Bronchial epithelial cell (primary cell): ENCODE measurements at regions not wholly inside any gene's neighbourhood (a gene's known extent, or its start where the extent isn't known, plus 50 kb on each side); places are given as distances from the start of the nearest gene placed in this dataset.

Experiments
- DNase-seq: peaks from one replicate; pipeline ENCODE4 v3.0.0-alpha.2; 2010; ENCODE audit warnings: low read depth
- FAIRE-seq: peaks from 2 replicates; lab custom pipeline; 2011; peaks lifted over from hg19 to GRCh38; lab: Jason Lieb, UNC
- H3K27me3 ChIP-seq: 2 replicates; pipeline ENCODE4 v1.5.1; 2011; ENCODE audit warnings: low read length; ENCODE audit not compliant: control insufficient read depth, insufficient read depth
- H3K36me3 ChIP-seq: 2 replicates; pipeline ENCODE4 v1.5.1; 2011; ENCODE audit warnings: low read length; ENCODE audit not compliant: control insufficient read depth, insufficient read depth
- H3K4me3 ChIP-seq: 2 replicates; pipeline ENCODE4 v1.5.1; 2011; ENCODE audit warnings: mild to moderate bottlenecking, low read depth, low read length, control low read depth
- CTCF ChIP-seq: IDR thresholded peaks from 2 replicates; pipeline ENCODE4 v1.5.1; 2011; ENCODE audit warnings: mild to moderate bottlenecking, moderate library complexity, low read length, control low read depth, inconsistent platforms; ENCODE audit not compliant: insufficient read depth, severe bottlenecking

- Histone ChIP-seq H3K4me3 (no peak overlapping the region), H3K27me3 (no peaks in the 10 kb centered on the region), H3K36me3 (no peaks in the 10 kb centered on the region)
- FAIRE-seq (no peak), DNase-seq (no peak)
- no peak for TF ChIP-seq CTCF
These were observed 134.6 kb upstream of the MYCN start for GRCh38 chr2:15805772-15806171.

- Histone ChIP-seq H3K27me3 (no peaks in the 10 kb centered on the region), H3K36me3 (no peaks in the 10 kb centered on the region), H3K4me3 (no peak overlapping the region)
- no peak for FAIRE-seq
- no peak for TF ChIP-seq CTCF
- no peak for DNase-seq
These were observed 133.4 kb upstream of the MYCN start for GRCh38 chr2:15806801-15807417.

DNA sequence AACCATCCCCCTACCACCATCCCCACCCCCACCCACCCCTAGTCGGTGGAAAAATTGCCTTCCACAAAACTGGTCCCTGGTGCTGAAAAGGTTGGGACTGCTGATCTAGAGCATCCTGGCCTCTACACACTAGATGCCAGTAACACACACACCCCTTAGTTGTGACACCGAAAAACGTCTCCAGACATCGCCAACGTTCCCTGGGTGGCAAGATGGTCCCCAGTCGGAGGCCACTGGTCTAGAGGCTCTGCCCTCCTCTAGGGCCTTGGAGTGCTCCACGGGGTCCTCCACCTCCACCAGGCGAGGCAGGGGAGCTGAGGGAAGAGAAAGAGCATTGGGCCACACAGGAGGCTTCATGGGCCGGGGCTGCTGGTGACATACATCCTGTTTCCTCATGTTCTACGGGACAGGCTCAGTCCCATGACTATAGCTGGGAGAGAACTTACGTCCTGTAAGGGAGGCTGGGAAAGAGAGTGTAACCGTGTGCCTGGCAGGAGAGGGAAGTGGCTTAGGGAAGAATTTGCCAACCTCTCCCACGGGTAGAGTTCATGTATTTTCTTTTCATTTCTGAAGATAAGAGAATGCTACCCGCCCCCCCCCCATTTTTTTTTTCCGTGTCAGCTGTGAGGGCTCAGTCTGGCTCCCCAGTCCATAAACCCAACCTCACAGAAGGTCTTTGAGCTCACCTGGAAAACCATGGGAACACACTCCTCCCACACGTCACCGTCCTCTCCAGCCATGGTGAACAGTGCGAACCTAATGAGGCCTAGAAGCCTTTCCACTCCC is 132.7 kb upstream of the MYCN start:
- no peaks in the 10 kb centered on the region for H3K36me3 ChIP-seq
- FAIRE-seq (no peak), DNase-seq (no peak)
- no peaks in the 10 kb centered on the region for H3K27me3 ChIP-seq
- no peak overlapping the region for H3K4me3 ChIP-seq
- no peak for TF ChIP-seq CTCF

DNA sequence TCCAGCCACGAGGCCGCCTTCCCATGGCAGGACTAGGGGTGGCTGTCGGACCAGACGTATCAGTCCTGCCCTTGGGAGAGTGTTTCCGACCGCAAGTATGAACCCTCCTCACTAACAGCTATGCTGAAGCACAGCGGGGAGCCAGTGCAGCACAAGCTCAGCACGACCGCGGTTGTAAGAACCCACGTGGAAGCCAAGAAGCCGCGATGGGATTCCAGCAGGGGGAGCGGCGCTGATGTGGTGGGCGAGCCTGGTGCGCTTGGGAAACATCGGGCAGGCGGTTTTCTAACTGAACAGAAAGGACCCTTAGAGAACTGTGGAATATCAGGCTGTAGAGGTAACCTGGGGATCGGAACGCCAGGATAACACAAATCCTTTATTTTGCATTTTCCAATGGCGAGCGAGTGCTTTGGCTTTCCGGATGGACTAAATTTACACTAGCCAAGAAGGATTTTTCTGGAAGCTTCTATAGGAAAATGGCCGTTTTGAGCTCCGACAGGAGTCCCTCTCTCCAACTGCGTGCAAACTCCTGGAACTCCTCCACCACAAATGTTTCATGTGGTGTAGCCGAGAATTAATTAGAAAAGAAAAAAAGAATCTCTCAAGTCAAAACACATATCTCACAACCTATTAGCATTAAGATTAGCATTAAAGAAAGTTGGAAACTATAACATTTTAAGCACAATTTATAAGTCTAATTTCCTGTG is 132.0 kb upstream of the MYCN start:
- Histone ChIP-seq H3K27me3 (no peaks in the 10 kb centered on the region), H3K4me3 (no peak overlapping the region), H3K36me3 (no peaks in the 10 kb centered on the region)
- no peak for DNase-seq
- no peak for TF ChIP-seq CTCF
- no peak for FAIRE-seq

- TF ChIP-seq CTCF, result no peak
- no peaks in the 10 kb centered on the region for H3K36me3 ChIP-seq
- no peak overlapping the region for H3K4me3 ChIP-seq
- no peak for DNase-seq
- FAIRE-seq, result no peak
- no peaks in the 10 kb centered on the region for H3K27me3 ChIP-seq
These were observed 131.4 kb upstream of the MYCN start for GRCh38 chr2:15808944-15809343.
